Activated naive CD4-positive, alpha-beta T cell treated with Interleukin-2 at 50 U/mL for 16 hours (primary cell): ENCODE measurements at regions not wholly inside any gene's neighbourhood (a gene's known extent, or its start where the extent isn't known, plus 50 kb on each side); places are given as distances from the start of the nearest gene placed in this dataset.

Source experiments
- DNase-seq: peaks from one replicate; pipeline ENCODE4 v3.0.0-alpha.2; 2020

DNA sequence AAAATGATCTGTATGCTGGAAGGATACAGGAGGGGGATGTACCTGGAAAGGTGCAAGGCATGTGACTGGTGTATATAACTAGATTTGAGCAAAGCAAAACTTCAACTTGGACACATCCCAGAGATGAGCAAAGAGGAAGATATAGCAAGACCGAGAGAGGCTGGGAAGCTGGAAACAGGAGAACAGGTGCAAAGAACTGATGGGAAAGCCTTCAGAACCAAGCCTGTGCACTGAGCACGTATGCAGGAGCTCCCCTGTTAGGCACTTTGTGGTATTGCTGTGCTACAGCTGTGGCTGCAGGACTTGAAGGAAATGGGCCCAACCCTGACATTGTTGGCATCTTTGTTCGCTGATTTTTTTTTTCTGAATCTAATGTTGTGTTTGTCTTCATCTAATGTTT, 120.7 kb upstream of the PWP1 start:
- no peak for DNase-seq

DNA sequence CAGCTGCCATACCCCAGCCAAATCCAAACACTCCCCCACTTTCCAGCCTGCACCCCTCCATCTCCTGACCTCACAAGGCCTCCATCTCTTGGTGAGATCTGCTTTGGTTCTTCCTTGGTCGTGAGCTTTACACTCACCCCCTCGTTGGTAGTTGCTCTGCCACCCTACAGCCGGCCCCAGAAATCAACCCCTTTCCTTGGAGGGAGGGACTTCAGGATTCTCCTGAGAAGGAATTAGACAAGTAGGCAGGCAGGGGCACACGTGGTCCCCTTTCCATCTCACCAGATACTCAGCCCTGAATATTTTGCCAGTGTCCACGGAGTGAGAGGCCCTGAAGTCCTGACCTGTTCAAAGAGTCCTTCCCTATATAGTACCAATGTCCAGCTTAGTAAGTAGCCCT, 120.0 kb upstream of the PWP1 start:
- DNase-seq, result no peak

DNA sequence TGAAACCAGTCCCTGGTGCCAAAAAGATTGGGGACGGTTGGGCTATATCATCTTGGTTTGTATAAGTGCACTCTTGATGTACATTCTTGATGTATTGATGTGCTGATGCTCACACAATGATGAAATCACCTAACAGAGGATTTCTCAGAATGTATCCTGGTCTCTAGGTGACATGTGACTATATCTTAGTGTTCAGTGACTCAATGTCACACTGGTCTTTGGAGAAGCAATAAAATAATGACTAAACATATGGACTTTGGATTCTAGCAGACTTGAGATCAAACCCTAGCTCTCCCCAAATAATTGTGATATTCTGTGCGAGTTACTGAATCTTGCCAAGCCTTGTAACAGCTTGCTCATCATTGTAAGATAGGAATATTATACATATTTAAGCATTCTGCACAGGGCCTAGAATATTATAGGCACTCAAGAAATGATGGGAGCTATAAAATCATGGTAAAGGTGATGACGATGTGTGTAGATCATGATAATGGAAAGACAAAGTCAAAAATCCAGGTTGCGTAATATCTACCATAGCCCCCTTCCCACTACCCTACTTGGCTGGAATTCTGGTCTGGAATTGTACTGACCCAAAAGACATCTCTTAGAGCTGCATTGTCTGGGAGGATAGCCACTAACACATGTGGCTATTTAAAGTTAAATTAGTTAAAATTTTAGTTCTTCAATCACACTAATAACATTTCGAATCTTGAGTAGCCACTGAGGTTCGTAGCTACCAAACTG, 117.6 kb upstream of the PWP1 start:
- no peak for DNase-seq

DNA sequence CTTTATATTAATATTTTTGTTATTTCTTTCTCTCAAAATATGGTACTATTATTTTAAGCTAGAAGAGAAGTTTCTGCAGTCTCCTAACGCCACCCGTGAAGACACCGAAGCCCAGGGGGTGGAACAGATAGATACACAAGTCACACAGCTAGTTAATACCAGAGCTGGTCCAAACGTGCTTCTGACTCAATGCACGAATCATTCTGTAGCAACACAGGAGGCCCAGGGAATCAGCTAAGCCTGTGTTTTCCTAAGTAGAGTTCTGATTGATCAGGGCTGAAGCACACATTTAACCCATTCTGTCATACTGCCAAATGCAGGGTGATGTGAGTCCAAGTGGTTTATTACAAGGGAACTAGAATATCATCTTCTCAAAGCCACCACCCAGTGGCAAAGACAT, 116.9 kb upstream of the PWP1 start:
- no peak for DNase-seq

DNA sequence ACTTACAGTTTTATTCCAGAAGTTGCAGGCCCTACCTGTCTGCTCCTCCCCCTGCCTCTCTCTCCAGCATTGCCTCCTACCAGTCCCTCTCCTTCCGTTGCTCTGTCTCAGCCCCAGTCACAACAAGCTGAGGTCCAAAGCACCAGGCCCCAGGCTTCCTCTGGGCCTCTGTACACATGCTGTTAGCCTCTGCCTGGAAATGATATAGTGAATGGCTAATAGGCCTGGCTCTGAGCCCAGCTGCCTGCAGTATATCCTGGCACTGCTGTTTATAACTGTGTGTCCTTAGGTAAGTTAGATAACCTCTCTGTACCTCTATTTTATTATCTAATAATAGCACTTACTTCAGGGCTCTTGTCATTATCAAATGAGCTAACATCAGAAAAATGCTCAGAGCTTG, 114.9 kb upstream of the PWP1 start:
- DNase-seq, result no peak

DNA sequence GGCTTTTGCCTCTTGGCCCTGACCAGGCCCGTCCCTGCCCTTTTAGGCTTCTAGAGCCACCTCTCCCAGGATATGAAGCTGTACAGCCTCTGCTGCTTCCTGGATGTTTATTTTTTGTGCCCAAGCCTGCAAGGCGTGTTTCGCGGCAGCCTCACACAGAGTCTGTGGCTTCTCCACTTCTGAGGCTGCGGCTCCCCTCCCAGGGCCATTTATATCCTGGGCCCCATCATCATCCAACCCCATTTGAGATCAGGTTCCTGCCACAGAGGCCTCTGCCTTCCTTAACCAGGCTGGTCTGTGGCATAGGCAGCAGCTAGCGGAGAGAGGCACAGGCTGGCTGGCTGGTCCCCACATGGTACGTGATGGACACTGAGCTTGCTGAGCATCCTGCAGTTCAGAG, 114.1 kb upstream of the PWP1 start:
- no peak for DNase-seq

DNA sequence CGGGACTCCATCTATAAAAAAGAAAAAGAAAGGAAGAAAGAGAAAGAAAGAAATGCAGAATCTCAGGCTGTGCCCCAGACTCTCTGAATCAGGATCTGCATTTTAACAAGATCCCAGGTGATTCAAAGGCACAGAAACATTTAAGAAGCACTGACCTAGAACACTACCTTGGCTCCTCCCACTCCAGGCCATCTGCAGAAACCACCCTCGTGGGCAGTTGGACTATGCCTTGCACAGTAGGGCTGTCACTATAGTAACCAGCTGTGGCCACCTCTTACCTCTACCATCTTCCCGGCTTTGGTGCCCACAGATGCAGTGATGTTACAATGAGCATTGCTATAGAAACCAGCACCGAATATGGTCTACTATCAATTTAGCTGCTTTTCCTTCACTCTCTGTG, 110.9 kb upstream of the PWP1 start:
- no peak for DNase-seq

DNA sequence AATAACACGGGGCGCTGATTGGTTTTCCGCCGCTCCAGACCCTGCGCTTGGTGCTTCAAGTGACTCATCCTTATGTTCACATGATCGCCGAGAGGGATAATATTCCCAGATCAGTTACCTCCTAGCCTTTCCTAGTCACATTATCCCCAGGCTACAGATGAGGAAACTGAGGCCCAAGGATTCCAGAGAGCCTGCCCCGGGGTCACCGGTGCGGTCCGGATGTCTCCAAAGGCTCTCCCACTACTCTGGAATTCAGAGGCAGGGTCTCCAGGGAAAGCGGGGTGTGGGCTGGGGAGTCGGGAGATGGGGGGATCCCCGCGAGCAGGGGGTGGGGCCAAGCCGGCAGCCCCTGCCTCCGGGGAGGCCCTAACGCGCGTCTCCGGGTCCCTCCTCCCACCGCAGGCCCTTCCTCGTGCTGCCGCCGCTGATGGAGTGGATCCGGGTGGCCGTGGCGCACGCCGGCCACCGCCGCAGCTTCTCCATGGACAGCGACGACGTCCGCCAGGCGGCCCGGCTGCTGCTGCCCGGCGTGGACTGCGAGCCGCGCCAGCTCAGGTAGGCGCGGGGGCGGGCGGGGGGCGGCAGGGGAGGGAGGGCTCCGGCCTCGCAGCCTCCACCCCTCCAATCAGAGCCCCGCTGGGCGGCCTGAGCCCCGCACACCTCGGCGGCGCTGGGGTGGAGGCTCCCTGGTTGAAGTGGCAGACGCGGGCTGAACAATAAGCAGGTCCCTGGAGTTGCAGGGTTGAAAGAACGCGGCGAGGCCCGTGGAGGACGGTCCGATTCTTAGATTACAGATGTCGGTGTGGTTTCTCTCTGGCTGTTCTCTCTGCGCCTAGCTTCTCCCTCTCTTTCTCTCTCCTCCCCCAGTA, 104.6 kb upstream of the PWP1 start:
- no peak for DNase-seq

DNA sequence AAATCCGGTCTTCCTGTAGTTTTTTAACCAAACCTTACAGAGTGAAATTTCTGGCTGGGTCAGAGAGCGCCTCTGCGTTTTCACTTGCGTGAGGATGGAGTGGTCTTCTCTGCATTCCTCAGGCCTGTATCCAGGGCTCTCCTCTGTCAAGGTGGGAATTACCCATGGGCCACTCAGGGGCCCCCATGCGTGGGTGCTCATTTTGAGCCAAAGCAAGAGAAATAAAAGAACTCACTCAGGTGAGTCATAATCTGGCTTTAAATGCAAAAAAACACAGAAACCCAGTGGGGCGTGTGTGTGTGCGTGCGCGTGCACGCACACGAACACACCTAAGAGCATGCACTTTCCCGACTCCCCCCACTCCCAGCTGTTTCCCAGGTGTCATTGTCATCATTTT, 104.0 kb upstream of the PWP1 start:
- DNase-seq, result no peak

DNA sequence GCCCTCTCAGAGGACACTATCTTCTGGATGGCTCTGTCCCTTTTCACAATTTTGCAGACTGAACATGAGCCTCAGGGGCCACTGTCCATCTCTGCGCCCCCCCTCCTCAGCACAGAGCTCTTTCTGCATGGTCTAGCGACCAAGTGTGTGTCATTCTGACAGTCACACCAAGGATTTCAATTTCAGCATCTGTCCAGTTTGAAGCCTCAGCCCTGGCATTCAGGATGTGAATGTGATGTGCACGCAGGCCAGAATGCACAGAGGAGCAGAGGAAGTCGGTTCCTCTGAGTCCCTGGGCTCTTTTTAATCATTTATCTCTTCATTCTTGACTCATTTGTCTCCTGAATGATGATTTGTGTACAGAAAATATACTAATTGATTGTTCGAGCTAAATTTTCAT, 102.0 kb upstream of the PWP1 start:
- no peak for DNase-seq

DNA sequence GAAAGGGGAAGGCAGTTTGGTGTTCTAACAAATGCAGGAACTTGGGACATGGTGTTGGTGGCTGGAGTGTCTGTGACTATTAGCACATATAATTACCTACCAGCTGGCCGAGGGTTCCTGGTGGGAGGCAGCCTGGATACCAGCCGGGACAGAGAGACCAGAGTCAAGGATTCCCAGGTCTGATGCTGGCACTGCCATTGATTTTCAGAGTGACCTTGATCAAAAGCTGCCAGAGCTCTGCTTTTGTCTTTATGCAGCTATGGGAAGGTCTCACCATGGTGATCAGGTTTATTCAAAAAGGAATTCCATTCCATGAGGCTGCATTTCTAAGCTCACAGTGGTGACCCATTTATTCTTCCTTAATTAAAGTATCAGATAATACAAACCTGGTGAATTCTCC, 101.0 kb upstream of the PWP1 start:
- no peak for DNase-seq

DNA sequence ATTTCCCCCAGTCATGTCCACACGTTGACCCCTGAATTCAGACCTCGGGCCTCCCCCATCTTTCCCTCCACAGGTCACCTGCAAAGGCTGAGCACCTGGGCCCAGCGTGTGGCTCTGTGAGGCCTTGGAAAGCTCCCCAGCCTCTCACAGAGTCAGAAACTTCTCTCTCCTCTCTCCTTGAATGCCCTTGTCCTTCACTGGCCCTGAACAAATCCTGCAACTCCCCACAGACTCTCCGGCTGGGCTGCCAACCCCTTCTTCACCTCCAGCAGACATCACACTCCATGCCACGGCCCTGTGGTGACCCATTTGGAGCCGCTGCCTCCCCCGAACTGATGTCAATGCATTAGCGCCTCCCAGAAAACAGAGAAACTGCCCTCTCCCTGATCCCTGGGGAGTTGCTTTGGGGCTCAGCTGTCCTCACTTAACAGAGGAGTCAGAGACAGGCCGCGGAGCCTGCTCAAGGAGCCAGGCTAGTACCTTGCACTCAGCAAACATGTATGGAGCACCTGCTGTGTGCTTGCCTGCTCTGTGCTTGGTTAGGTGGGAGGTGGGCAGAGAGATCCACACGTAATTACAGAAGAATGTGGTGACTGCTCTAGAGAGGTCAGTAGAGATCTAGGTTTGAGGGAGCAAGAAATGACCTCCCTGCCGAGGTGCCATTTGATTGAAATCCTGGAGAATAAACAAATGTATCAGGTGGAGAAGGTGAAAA, 99.2 kb upstream of the PWP1 start:
- DNase-seq, result no peak

DNA sequence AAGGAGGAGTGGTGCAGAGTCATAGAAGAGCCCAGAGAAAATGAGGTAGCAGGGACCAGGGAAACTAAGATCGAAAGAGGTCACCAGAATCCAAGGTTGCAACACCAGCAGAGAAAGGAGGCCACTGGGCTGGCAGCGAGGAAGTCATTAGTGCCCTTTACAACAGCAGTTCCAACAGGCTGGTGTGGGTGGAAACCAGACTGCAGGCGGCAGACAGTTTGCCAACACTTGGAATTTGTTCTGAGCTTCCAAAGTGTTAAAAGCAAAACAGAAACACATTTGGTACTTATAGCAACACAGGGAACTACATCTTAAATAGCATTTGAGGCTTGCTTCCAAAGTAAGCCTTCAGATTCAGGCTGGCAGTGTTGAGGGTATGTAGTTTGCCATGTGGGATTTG, 95.2 kb upstream of the PWP1 start:
- DNase-seq, result no peak

DNA sequence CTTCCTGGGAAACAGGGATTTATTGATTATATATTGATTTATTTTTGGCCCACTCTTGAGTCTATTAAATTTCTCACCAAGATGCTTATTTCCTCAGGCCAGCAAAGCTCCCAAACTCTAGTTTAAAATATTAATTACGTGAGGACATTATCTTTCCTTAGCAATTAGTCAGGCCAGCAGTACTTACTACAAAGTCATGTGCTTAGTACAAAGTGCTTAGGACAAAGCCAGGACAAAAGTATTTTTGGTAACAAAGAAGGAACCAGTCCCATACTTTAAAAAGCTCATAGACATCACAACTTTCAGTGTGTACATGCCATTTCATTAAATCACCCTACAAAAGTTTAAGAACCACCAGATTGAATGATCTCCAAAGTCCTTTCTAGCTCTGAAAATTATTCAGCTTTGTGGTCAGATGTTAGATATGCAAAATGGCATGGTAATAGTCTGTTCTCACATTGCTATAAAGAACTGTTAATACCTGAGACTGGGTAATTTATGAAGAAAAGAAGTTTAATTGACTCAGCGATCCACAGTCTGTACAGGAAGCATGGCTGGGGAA, 94.7 kb upstream of the PWP1 start:
- DNase-seq, result no peak

DNA sequence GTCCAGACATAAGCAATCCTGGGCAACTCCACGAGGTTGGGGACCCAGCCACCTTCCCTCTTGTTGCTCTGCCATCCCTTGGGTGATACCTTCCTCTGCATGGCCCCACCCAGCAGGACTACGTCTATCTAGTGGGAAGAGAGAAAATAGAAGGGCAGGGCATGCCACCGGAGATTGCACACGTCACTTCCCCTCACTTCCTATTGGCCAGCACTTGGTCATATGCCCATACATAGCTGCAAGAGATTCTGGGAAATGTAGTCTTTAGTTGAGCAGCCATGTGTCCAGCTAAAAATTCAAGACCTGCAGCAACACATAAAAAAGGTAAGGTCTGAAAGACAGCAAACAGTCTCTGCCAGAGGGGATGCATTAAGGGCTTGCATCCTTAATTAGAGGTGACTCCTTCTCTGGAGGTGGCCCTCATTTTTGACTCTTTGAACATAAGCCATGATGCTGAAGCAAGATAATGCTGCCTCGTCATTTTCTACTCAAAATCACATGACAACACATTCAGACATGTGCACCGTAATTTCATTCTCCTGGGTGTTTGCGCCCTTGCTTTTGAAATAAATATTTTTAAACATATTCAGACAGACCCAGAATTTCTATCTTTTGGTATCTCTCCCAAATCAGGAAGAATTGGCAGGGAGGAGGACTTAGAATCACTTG, 91.8 kb upstream of the PWP1 start:
- DNase-seq, result no peak

DNA sequence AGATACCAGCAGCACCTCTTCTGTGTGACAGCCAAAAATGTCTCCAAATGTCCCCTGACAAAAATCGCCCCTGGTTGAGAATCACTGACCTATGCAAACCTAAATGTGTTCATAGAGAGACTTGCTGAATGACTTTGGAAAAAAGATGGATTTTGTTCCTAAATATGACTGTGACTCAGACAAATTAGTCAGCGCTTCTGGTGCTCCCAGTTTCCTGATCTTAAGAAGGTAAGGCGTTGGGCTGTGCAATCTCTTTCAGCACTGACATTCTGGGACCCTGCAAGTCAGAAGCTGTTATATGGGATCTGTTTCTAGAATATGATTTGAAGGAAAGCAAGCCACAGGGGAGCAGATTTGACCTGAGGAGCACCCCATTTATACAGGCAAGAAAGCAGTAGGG, 90.6 kb upstream of the PWP1 start:
- no peak for DNase-seq

DNA sequence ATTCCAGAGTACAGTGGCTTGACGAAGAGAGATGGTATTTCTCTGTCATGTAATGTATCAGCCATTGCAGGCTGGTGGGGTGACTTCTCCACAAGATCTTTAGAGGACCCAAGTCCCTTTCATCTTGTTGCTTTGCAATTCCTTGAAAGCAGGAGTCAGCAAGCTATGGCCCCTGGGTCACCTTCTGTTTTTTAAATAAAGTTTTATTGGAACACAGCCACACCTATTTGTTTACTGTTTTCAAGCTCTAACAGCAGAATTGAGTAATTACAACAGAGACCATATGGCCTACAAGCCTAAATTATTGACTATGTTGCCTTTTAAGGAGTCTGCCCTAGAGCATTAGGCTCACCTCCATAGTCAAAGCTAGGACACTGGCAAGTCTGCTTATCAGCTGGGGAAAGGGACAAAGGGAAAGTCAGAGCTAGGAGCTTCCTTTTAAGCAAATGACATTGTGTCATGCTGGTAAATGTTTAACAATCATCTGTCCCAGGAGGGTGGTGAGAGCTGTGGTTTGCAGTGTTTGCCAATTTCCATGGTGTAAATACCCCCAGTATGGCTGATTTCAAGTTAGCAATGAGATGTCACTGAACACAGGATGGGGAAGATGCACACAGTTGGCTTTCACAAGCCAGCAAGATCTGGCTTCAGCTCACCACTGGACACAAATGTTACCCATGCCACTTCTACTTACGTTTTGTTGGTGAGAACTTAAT, 87.7 kb upstream of the PWP1 start:
- DNase-seq, result no peak

DNA sequence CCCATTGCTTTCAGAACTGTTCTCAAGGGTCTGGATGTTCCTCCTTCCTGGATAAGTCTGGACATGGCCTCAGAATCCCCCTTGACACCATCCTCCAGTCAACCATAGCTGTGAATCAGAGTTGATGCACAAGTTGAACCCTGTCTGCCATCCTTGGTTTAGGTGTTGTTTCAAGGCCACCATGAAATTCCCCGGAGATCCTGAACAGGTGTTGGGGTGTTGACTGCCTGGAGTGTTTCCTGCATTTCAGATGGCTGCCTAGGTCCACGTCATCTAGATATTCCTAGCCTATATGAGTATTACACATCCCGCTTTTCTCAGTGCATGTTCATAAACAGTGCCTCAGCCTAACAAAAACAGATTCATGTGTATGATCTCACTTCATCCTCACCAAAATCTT, 86.7 kb upstream of the PWP1 start:
- no peak for DNase-seq

DNA sequence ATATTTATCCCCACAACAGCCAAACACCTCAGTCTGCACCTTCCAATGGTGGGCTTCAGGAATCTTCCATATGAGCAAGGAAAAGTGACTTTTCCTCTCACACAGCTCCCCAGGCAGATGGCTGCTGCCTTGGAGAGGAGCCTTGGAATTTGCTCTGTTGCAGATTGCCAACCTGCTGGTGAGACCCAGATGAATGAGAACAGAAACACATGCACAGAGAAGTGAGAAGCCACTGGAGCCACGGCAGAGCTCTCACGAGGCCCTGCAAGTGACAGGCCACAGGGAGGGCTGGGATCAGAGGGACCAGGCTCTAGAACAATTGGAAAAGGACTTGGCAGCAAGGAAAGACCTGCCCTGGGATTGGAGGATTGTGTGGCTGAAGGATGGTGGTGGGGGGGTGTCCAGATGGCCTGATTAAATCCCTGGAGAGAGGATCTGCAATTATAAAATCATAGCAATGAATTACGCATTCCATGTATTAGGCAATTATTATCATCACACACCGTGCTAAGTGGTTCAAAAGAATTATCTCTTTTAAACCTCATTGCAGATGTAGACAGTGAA, 84.9 kb upstream of the PWP1 start:
- no peak for DNase-seq

DNA sequence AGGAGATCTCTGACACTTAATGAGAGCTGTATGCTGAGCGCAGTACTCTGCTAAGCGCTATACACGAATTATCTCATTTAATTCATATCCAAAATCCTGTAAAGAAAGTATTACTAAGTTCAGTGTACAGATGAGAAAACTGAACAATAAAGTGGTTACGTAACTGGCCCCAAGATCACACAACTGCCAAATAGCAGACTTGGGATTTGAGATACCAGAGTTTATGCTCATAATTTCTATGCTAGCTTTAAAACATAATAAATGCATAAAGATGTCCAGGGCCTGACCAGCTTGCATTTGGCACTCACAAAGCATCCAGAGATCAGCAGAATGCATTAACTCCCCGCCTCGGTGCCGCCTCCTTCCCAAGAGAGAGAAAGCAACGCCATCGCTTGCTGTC, 83.2 kb upstream of the PWP1 start:
- DNase-seq, result no peak

DNA sequence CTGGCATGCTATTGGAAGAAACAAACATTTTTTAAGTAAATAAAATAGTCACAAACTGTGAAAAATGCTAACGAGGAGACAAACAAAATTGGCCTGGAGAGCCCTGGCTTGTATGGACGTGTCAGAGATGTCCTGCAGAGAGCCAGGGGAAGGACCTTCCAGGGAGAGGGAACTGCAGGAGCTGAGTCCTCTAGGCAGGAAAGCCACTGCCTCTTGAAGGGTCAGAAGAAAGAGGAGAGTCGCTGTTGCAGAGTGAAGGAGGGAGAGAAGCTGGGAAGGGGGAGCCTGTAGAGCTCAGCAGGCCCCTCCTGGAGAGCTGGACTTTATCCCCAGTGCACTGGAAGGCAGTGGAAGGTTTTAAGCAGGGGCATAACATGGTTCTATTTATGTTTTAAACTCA, 80.3 kb upstream of the PWP1 start:
- no peak for DNase-seq
